Dermis microvascular lymphatic vessel endothelial cell (primary cell): ENCODE measurements at regions not wholly inside any gene's neighbourhood (a gene's known extent, or its start where the extent isn't known, plus 50 kb on each side); places are given as distances from the start of the nearest gene placed in this dataset.

ENCODE experiments used
- DNase-seq, 2 donors: peaks; one replicate each; pipeline versions ENCODE4 v3.0.0 to v3.0.0-alpha.2; 2010; ENCODE audit warnings: low read depth in 2 of 2

DNA sequence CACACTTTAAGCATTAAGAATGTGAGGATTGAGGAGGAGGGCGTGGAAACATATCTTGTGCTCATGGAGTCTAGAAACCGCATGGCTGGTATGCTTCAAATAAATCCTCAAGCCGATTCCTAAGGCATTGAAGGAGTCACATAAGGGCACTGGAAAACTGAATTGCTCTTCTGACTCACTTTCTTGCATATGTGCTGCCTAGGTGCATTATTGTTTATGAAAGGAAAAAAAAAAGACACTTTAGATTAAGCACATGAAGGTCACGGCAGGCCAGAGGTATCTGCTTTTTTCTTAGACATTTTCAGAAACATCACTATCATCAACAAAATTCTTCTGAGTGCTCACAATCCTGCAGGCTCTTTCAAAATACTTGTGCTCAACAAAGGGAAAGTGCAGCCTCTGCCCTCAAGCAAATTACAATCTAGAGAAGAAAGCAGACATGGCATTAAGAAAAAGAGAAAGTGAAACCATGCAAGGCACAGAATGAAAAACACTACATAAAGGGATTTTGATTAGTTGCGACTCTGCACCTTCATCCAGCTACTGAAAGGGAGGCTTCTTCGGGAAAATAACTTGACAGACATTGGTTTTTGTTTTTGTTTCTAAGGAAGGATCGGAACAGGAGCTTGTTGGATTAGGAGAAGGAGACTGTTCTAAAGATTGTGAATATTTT is 2117.6 kb downstream of the MAT2B start:
- no peak for DNase-seq

DNA sequence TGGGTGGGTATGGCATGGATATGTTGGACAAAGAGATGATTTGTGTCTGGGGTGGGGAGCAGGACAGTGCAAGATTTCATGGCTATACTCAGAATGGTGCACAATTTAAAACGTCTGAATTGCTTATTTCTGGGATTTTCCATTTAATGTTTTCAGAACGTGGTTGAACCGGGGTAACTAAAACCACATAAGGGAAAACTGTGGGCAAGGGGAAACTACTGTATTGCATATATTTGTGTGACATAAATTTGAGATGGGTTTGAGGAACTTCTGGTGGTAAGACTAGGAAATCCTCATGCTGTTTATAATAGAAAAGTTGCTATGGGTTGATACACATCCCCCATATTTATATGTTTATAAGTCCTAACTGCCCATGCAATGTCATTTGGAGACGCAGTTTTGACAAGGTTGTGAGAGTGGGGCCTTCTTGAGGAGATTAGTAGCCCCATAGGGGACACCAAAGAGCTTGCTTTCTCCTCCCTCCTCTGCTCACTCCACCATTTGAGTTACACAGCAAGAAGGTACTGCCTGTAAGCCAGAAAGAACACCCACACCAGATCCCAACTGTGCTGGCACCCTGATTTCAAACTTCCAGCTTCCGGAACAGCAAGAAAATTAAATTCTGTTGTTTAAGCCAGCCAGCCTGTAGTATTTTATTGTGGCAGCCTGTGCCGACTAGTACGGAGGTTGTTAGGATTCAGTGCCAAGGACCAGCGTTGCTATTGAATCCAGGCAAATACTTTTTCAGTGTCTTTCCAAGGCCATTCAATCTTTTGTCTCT is 2118.9 kb downstream of the MAT2B start:
- DNase-seq = no peak

DNA sequence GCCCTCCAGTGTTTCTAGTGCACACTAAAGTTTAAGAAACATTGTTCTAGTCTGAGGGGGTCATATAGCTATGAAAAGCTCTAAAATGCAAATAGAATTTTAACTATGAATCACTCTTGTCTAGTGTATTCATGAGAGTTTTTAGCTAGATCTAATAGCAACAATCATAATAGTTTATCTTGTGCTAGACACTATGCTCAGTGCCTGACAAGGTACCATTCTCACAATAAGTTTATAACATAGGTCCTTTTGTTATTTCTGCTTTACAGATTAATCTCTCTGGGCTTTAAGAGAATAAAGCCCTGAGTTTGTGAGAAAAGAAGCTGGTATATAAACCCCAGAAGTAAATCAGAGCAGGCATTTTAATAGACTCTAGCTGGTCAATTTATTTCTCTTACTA is 2120.7 kb downstream of the MAT2B start:
- no peak for DNase-seq

DNA sequence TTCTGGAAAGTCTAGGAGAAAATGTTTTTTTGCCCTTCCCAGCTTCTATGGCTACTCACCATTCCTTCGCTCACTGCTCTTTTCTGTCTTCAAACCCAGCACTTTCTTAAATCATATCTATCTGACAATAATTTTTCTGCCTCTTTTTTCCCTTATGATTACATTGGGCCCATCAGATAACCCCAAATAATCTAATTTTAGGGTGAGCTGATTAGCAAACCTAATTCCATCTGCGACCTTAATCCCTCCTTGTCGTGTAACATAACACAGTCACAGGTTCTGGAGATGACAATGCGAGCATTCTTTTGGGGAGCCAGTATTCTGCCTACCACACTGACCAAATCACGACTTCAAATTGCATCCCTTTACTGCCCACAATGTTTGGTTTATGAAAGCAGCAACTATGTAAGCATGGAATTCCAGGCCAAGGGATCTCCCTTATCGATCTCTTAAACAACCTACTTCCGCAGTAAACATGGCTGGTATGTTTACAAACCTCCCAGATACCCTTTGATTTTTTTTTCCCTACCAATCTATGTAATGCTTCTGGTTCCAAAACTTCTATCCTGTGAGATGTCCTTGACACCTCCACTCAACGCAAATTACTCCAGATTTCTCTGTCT is 2122.2 kb downstream of the MAT2B start:
- DNase-seq = no peak

DNA sequence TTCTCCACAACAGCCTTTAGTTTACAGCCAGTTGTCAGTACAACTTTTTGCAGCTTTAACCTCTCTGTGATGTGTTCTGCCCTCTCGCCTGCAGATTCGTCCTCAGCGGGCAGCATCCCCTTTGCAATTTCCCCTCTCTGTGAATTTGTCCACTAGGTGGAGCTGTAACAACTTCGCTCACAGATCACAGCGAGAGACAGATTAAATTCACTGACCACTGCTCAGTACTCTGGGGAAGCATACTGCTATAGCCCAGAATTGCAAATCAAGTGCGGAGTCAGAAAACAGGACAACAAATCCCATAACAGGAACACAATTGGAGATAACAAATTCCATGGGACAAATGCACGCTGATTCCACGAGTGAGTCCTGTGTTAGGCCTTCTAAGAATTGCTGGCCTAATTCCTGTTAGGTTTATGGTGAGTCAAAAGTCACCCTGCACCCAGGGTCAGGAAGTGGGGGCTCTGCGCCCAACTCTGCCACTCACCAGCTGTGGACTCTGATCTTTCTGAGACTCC is 2124.9 kb downstream of the MAT2B start:
- peak; percentile 15 to 39 for DNase-seq

DNA sequence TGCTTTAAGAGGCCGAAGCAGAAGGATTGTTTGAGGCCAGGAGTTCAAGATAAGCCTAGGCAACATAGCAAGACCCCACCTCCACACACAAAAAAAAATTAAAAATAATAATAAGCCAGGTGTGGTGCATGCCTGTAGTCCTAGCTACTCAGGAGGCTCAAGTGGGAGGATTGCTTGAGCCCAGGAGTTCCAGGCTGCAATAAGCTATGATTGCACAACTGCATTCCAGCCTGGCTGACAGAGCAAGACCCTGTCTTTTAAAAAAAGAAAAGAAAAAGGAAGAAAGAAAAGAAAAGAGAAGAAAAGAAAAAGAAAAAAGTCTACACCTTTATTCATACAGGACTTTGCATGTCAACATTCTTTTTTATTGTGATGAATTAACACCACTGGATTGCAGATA is 2125.8 kb downstream of the MAT2B start:
- no peak for DNase-seq

DNA sequence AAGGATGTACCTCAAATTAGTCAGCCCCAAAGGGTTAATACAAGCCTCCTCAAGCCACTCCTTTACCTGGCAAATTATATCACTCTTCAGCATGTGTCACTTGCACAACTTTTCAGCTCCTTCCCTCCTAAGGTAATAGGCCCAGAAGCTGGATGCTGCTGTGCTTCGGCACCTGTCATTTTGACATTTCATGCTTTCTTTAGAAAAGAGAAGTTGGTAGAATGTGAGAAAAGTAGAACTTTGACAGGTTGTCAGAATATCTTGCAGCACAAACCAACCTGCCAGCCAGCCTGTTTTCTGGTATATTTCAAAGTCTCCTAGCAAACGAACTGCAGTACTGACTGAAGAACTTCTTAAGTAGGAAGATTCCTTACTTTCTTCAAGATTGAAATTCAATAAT is 2136.9 kb downstream of the MAT2B start:
- DNase-seq = no peak

DNA sequence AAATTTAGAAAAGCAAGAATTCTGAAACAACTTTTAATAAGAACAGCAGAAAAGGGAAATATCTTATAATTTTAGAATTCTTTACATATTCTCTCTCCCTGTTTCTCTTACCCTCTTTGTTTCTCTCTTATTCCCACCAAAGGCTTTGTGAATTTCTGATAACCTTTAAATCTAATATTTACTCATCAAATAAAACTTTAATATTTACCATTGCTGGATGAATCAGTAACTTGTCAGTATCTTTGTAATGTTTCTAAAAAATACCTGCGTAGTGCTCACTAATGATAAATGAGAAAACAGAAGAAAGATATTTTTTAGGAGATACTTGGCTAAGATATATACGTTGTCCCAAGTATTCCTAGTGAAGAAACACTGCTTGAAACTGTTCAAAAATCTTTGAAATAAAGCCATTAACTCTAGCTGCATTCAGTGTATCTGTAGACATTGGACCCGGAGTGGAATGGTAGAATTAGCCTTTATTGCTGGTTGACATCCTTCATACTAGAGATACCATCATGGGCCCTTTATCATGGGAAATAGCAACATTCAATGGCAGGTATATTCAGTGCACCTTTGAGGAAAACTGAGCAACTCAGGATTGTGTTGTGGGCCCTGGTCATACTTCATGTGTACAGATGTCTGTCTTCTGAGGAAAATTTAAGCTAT is 2160.4 kb downstream of the MAT2B start:
- DNase-seq = no peak

DNA sequence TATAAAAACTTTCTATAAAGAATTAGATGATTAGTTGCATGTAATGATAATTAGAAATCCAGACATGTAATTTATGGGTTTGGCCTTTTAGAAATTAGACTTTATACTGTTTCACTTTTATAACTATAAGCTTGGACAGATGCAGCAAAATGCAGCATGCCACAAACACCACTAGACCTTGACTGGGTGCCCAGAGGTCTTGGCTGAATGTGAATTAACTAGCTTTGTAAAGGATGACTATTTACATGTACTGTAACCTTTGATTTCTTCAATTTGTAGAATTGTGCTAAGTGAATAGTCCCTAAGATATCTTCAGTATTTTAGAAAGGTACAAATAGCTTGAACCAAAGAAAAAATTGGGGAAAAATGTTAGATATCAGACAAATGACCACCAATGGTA is 2168.1 kb downstream of the MAT2B start:
- no peak for DNase-seq

DNA sequence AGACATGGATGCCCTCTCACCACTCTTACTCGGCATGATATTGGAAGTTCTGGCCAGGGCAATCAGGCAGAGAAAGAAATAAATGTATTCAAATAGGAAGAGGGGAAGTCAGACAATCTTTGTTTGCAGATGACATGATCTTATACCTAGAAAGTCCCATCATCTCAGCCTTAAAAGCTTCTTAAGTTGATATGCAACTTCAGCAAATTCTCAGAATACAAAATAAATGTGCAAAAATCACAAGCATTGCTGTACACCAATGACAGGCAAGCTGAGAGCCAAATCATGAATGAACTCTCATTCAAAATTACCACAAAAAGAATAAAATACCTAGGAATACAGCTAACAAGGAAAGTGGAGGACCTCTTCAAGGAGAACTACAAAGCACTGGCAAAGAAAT is 2190.4 kb downstream of the MAT2B start:
- no peak for DNase-seq

DNA sequence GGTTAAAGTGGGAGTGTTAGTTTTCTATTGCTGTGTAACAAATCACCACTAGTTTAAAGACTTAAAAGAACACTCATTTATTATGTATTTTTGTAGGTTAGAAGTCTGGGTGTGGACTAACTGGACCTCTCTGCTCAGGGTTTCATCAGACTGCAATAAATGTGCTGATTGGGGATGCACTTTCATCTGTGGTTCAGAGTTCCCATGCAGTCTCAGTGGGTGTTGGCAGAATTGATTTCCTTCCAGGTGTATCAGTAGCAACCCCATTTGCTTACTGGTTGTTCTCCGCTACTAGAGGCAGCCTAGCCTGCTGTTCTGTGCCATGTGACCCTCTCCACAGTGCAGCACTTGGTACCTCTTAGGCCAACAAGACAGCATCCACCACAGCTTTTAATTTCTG is 2200.5 kb downstream of the MAT2B start:
- DNase-seq = no peak

DNA sequence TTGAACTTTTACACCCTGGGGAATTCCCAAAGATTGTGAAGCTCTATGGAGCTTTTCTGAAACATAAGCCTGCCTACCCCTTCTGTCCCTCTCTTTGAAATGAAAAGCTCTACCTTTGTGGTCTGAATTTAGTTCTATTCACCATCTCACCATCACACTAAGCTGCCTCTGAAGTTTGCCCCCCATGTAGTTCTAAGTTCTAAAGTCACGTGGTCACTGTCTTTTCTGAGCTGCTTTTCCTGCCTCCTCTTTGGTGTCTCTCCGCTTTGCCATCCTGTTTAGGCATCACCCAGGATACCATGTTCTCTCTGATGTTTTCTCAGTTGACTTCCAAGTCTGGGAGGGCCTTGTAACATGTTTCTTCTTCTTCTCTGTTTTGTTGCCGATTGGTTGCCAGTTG is 2206.6 kb downstream of the MAT2B start:
- no peak for DNase-seq

DNA sequence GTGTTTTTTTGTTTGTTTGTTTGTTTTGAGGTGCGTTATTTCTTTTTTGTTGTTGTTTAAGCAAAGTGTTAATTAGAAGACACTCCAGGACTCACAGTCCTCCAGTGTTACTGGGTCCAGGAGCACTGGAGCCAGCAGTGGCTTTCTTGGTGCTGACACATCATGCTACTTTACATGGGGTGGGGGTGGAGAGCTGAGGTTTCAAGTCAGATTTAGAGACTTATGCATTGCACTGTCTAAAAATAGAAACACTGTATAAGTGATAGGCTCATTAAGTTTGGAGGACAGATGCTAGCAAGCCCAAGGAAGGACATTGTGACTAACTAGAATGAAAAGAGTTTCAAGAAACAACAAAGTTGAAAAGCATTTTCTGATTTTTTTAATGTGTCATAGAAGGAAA is 2209.2 kb downstream of the MAT2B start:
- DNase-seq = no peak

DNA sequence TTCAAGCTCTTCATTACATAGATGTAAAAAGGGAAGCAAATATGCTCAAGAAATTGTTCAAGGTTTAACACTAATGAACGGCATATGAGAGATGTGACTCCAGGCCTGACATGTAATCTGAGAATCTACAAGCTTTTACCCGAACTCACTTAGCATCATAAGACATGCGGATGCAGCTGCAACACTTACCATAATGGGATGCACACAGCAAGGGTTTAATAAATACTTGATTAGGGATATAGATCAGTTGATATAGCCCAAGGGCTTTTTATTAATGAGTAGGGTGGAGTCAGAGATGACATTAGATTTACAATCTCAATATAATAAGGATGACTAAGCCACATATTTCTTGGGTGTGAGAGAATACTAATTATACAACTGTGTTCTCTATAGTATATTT is 2215.5 kb downstream of the MAT2B start:
- DNase-seq = no peak

DNA sequence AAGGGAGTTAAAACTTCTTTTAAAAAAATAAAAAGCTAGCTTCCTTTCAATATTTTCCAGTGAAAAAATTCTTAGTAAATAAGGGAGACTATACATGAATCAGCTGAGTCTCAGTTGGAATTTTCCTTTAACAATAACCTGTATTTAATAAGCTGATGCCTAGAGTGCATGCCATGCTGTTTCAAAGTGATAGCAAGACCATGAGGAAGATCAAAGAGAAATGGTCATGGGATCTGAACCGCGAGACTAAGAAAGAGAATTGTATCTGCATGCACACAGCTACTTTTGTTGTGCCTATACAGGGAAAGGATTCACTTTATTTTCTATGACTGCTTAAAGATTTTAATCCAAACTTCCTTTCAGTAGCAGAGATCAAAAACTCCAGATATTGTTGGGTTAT is 2217.0 kb downstream of the MAT2B start:
- DNase-seq = no peak

DNA sequence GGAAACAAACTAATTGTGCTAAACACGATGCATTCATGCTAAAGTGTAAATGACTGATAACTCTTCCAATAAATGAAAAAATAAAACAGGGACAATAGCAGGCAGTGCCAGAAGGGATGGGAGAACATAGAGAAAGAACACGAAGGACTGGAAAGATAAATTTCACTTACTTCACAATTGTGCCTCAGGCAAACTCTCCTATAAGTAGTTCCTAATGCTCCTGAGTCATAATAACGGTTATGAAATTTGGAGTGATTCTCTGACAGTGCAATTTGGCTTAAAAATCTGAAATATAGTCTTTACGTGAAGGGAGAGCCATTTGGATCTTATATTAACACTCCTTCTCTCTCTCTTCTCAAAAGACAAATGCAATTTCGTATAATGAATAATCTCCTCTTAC is 2218.5 kb downstream of the MAT2B start:
- no peak for DNase-seq

DNA sequence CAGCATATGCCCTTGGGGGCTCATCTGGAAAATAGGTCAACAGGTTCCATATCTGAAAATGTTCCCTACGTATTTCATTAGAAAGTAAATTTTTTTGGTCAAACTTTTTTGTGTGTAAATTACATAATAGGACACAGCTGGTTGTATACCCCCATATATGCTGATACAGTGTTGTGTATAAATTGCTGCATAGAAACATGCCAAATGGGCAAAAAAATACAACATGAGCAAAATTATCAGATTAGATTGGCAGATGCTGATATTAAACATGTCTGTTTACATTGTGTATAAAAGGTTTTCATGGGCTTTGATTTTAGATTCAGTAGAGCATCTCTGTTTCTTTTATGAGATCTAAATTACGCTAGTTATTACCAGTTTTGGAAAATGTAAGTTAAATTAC is 2223.0 kb downstream of the MAT2B start:
- DNase-seq = no peak

DNA sequence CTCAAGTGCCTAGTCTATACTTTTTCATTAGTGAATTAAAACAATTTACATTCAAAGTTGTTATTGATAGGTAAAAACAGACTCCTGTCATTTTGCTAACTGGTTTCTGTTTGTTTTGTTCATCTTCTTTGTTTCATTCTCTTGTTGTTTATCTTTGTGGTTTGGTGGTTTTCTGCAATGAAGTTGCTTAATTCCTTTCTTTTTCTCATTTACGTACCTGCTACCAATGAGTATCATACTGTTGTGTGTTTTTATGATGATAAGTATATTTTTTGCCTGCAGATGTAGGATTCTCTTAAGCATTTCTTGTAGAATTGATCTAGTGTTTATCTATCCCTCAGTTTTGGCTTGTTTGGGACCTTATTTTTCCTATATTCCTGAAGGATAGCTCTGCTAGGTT is 2230.0 kb downstream of the MAT2B start:
- no peak for DNase-seq

DNA sequence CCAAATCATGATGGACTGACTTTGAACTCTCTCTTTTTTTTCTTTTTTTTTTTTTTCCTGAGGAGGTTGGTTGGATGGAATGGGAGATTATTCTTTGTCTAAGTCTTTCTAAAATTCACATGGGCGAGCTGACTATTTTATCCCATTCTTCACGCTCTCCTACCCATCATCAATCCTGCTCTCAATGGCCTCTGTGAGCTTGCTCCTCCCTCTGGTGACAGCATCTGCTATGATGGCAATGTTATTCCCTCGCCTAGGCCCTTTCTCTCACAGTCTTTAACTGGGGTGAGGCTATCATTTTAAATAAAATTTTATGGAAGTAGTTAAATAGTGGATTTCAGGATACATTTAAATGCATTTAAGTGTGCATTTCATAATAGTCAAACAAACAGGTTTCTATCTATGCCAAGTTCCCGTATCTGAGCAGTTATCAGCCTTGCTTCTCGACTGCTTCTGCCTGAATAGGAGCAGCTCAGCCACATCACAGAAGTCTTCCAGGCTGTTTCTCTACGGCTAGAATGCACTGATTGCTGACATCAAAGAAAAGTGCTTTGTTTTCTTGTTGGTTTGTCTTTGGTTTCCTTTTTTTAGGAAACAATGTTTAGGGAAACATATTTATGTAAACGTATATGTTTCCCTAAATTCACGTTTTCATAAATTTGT is 2233.8 kb downstream of the MAT2B start:
- no peak for DNase-seq

DNA sequence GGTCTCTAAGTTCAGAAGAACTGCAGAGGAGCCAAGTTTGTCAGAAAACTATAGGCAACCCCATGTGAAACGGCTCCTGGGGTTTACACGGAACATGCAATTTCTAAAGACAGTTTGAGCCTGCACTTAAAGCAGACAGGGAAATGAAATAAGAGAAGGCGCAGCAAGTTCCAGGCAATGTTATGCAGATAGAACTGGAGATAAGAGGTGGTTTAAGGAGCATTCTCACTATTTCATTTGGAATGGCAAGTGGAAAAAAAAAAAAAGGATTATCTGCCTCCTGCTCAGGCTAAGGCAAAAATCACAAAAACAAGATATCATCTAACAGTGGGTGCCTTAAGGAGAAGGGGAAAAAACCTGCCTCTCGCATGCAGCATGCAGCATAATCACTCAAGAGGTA is 2252.4 kb downstream of the MAT2B start:
- DNase-seq = no peak

DNA sequence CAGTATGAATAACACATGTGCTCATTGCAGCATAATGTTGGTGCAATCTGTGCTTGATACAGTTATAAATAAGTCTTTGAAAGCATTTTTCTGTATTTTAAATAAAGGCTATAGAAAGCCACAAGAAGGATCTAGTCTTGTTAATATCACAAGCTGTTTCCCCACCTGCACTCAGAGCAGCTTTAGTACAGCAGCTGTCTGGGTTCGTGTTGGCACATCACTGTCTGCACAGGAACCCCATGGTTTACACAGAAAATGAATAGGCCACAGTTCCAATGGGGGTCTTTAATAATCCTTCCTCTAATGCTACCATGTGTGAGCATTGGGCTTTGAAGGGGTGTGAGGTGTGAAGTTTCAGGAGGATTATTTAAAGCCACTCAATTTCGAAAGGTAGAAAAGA is 2269.7 kb downstream of the MAT2B start:
- DNase-seq = no peak

DNA sequence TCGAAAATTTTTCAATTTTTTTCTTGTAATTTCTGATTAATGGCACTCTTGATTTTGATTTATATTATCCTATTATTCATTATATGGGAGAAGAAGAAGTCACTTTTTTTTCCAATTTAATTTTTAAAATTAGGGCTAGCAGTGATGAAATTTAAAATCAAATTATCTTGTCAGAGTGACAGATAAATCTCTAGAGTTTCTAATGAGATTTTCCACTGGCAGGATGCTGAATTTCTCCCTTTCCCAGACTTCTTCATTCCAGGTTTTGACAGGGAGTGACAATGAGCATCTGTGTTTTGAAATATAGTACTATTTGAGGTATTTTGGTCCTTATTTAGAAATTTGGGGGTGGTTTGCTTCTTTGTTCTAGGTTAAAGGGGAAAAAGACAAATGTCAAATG is 2274.1 kb downstream of the MAT2B start:
- DNase-seq = no peak
